GM03348 (cell line): ENCODE measurements at regions not wholly inside any gene's neighbourhood (a gene's known extent, or its start where the extent isn't known, plus 50 kb on each side); places are given as distances from the start of the nearest gene placed in this dataset.
A peak's percentile ranks its signal among the peaks of the same experiment; 100 is the strongest.

Source experiments
- DNase-seq: peaks from one replicate; pipeline ENCODE4 v3.0.0; 2012; ENCODE audit warnings: low spot score

DNA sequence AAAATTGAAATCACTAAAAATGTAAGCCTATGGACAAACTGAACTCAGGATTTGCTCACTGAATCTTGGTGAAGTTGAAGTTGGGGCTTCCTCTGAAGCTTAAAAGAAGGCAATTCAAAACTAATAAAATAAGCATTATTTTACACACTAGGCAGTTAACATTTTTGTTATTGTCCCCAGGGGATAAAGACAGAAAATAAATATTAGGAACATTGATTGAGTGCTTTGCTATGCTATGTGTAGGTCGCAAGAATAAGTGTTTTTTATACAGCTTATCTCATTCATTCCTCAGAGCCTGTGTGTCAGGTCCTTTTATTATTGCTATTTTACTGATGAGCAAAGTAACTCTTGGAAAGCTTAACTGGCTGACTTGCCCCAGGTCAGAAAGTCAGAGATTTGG, 82.2 kb downstream of the ZNF608 start:
- no peak for DNase-seq

DNA sequence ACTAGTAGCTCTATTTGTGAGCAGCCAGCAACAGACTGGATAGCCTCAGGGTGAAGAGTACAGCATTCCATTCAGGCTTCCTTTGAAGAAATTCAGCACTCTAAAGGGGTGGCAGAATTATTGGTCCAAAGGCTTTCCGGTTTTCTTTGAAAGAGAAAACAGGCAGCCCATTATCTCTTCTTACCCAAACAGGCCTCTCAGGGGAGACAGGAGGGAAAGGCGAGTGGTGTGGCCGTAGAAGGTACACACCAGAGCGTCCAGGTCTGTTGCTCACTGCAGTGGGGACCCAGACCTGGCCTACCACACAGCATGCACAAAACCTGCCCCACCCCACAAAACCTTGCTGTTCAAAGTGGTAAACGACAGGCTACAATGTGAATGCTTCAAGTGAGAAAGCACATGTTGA, 83.3 kb downstream of the ZNF608 start:
- DNase-seq, result no peak

GRCh38 chr5:124662181-124662781, 84.2 kb downstream of the ZNF608 start:
- DNase-seq, result no peak

GRCh38 chr5:124661317-124662141, 84.9 kb downstream of the ZNF608 start:
- DNase-seq, result peak; percentile 62

DNA sequence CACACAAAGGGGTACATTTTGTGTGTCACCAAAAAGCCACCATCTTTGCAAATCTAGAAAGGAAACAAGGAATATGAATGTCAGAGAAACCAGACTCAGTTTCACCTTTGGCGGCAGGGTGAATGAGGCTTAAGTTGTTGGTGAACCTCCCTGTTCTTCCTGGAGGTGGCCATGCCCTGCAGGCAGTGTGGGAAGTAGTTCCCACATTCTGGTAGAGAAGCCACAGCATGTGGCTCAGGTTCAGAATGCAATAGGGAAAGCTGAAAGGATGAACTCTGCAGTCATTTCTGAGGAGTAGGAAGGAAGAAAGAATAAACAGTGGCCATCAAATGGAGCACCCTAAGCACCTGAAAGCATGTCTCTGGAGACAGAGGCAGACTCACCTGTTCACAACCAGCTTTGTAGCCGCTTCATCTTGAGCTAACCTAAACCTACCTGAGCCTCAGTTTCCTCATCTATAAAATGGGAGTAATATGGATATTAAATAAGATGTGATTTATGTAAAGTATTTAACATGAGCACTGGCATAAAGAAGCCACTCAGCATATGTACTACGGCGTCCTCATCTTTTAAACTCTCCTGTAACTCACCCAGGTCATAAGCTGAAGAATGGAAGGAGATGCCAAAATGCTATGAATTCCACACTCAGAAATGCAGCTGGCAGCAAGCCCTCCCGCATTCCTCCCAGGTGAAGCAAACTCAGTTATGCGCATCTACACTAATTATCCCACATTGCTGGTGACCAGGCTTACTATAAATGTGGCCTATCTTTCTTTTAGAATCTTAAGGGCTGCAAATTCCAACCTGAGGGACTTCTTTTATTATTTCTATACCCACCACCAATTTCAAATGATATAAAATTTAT, 86.0 kb downstream of the ZNF608 start:
- no peak for DNase-seq

GRCh38 chr5:124659798-124660197, 86.6 kb downstream of the ZNF608 start:
- DNase-seq, result no peak

GRCh38 chr5:124658867-124659557, 87.4 kb downstream of the ZNF608 start:
- no peak for DNase-seq

- DNase-seq, result peak; percentile 56
Observed at GRCh38 chr5:124655921-124656511, 90.4 kb downstream of the ZNF608 start.

DNA sequence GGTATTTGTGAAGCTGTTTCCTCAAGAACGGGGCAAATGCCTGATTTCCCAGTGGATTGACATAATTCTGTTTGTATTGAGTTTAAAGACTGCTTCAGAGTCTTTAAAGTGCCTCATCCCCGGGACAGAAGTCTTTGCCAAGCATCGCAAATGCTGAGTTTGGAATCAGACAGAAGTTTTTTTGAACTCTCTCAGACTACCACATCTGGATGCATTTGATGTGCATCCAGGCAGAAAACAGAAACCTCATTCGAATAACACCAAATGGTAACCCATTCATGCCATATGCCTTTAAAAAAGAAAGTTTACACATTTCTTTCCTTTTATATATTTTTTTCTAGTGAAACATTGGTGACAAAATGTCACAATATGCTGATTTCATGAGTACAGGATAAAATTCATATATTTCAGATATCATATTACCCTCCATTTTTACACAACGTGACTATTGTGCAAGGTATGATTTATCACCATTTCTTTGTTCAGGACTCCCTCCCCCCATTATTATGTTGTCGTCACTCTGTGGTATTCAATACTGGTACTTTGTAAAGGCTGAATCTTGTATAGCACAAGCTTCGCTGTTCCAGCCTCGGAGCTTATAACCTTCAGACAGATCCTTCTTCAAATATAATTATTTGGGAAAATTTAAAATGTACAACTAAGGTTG, 91.1 kb downstream of the ZNF608 start:
- peak; percentile 24 for DNase-seq

DNA sequence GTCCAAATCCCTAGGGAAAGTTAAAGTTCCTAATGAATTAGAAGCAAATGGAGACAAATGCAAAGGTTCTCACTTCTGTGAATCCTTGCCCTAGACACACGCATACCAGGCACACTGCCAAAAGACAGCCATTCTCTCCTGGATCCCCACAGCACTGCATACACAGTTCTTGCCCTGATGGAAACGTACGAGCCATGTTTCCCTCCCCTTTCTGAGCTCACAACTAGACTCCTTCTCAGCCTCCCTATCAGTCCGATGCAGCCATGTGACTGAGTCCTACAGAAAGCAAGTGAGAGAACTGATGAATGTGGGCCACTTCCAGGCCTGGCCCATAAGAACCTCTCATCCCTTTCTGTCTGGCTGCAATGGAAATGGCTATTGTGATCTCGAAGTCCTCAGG, 92.0 kb downstream of the ZNF608 start:
- no peak for DNase-seq

- DNase-seq, result no peak
Observed at GRCh38 chr5:124653666-124654065, 92.8 kb downstream of the ZNF608 start.

DNA sequence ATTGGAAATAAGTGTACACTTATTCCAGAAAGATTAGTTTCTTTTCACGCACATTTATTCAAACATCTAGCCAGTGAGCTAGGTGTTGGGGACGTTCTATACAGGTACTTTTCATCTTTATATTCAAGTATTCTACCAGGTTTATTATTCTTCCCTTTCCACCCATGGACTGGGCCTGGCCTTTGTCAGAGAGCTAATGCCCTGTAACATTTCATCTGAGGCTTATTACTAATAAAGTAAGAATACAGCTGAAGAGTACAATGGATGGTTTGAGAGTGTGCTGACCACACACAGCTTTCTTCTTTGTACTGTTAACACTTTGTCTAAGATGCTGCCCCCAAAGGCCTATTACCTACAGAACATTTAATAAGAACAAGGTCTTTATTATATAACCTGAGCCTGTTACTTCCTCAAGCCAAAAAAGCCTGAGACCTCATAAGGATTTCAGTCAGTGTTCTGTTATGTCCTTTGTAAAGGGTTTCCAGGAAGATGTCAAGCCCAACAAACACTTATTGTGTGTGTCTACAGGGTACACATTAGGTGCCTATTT, 93.5 kb downstream of the ZNF608 start:
- no peak for DNase-seq

DNA sequence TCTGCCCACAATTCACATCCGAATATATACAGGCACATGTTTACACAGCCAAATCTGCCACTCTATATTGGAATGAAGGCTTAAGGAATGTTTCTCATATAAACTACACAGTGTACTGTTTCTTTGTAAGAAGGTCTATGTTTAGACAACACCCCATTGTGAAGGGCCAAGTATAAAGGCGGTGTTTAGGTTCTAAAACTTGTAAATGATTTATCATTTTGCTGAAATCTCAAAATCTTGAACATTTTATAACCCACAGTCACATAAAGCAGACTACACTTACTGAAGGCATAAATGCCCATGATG, 94.0 kb downstream of the ZNF608 start:
- no peak for DNase-seq

DNA sequence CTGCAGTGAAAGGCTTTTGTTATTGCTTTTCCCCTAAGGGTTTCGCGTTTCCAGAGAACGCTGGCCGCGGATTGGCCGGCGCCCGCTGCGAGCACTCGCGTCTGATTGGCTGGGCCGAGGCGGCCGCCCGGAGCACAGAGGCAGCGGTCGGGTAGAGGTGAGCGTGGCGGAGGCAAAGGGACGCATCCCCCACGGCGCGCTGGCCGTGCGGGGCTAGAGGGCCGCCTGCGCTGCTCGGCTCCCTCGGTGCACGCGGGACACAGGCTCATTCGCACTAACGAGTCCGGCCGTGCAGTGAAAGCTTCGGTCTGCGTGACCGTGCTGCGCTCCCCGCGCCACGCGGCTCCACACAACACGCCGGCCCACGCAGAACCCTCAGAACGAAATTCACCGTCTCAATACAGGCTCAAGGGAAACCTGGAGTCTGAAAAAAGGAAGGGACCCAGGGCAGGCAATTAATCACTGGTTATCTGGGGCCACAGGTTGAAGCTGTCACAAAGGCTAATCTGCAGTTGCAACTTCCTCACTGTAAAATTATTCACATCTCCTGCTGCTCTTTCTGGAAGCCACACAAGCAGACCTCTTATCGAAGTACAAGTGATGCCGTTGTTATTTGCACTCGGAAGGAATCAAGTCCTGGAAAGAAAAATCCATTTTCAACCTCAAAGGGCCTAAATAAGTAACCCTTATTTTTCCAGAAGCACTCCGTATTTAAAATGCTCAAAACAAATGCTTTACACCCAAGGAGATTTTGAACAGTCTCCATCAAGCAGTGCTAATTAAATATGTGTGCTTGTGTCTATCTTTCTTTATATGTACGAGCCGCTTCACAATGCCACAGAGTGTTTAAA, 94.6 kb downstream of the ZNF608 start:
- DNase-seq, result peak; percentile 95

- DNase-seq, result no peak
Observed at GRCh38 chr5:124650951-124651662, 95.3 kb downstream of the ZNF608 start.

- no peak for DNase-seq
Observed at GRCh38 chr5:124650147-124650561, 96.3 kb downstream of the ZNF608 start.

- DNase-seq, result peak; percentile 83
Observed at GRCh38 chr5:124649491-124650146, 96.8 kb downstream of the ZNF608 start.

DNA sequence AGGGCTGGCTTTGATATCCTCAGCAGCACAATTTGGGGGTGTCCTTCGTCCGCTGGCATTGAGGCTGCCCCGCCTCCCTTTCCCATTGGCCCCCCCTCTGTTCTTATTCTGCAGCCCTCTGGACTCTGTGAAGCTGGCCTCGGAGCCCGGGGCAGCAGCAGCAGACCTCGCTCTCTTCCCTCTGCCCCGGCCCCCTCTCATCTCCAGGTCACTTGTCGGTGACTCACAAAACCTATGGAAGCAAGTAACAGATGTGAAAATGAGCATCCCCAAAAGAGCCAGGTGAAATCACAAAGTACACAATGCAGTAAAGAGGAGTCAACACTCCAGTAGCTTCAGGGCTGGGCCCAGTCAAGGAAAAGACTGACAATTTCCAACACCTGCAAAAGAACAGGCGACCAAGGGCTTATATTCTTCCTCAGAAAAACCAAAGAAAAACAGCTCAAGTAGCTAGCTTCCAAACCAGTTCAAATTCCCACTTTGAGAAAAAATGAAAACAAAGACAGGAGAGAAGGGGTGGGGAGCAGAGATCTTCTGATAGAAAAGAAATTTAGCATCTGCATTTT, 97.5 kb downstream of the ZNF608 start:
- no peak for DNase-seq

DNA sequence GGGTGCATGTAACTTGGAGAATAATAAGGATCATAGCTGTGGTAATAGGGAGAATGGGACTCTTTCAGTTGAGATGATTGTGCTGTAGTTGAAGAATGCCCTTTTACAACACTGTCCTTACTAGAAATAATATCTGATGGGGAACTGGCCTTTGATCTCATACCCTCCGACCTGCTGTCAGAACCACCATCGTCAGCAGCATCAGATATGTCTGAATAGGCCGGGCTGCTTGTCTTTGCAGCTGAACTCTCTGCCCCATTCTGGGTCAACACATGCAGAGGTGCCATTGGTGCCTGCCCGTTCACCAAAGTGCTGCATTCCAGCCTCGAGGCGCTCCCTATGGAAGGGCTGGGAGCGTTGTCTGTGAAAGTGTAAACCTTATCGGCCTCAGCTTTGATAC, 99.1 kb downstream of the ZNF608 start:
- no peak for DNase-seq
